ENCODE measurements at regions not wholly inside any gene's neighbourhood (a gene's known extent, or its start where the extent isn't known, plus 50 kb on each side); places are given as distances from the start of the nearest gene placed in this dataset.

GRCh38 chr1:96036763-96037162 is 684.8 kb upstream of the PTBP2 start:
- no peaks in the 10 kb centered on the region for H3K9me3 ChIP-seq (ENCODE audit: severe bottlenecking)
- no peak overlapping the region for H3K4me3 ChIP-seq (ENCODE audit: severe bottlenecking)
- DNase-seq (ENCODE audit: low spot score) (no peak), ATAC-seq (ENCODE audit: low read depth) (no peak)
- peaks cover 7% of the 10 kb centered on the region for H3K27me3 ChIP-seq (ENCODE audit: insufficient read depth, poor library complexity, severe bottlenecking)
- no peak overlapping the region for H3K27ac ChIP-seq (ENCODE audit: poor library complexity, severe bottlenecking)
- no peak for TF ChIP-seq CTCF (IDR thresholded peaks at IDR 0.05; ENCODE audit: poor library complexity, severe bottlenecking)
- H3K4me1 ChIP-seq (ENCODE audit: insufficient read depth, poor library complexity, severe bottlenecking) = no peaks in the 10 kb centered on the region
- no peaks in the 10 kb centered on the region for H3K36me3 ChIP-seq (ENCODE audit: low read depth)

DNA sequence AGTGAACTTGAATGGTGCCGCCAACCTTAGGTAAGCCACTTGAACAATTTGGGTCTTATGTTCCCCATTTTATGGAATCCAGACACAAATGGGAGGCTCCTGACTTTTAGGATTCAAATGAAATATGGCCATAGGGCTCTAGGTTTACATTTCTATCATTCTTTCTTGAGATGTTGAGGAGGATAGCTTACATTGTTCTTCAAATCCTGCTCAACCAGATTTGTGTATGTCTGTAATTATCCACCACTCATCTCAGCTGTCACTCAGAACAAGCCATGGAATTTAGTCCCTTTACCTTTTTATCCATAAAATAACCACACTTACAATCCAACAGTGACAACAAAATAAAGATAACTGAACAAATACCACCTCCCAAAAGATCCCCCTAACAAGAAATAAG is 682.9 kb upstream of the PTBP2 start:
- no peaks in the 10 kb centered on the region for H3K9me3 ChIP-seq (ENCODE audit: severe bottlenecking)
- no peak overlapping the region for H3K4me3 ChIP-seq (ENCODE audit: severe bottlenecking)
- no peak overlapping the region for H3K27ac ChIP-seq (ENCODE audit: poor library complexity, severe bottlenecking)
- H3K4me1 ChIP-seq (ENCODE audit: insufficient read depth, poor library complexity, severe bottlenecking) = no peaks in the 10 kb centered on the region
- ATAC-seq (ENCODE audit: low read depth) = no peak
- TF ChIP-seq CTCF (IDR thresholded peaks at IDR 0.05; ENCODE audit: poor library complexity, severe bottlenecking) = no peak
- no peak for DNase-seq (ENCODE audit: low spot score)
- H3K36me3 ChIP-seq (ENCODE audit: low read depth) = no peaks in the 10 kb centered on the region
- peaks cover 7% of the 10 kb centered on the region for H3K27me3 ChIP-seq (ENCODE audit: insufficient read depth, poor library complexity, severe bottlenecking)

GRCh38 chr1:96039910-96040309 is 681.7 kb upstream of the PTBP2 start:
- ATAC-seq (ENCODE audit: low read depth) (no peak), DNase-seq (ENCODE audit: low spot score) (no peak)
- Histone ChIP-seq H3K4me3 (ENCODE audit: severe bottlenecking) (no peak overlapping the region), H3K27ac (ENCODE audit: poor library complexity, severe bottlenecking) (no peak overlapping the region), H3K27me3 (ENCODE audit: insufficient read depth, poor library complexity, severe bottlenecking) (peaks cover 7% of the 10 kb centered on the region), H3K9me3 (ENCODE audit: severe bottlenecking) (no peaks in the 10 kb centered on the region), H3K36me3 (ENCODE audit: low read depth) (no peaks in the 10 kb centered on the region), H3K4me1 (ENCODE audit: insufficient read depth, poor library complexity, severe bottlenecking) (no peaks in the 10 kb centered on the region)
- TF ChIP-seq CTCF (IDR thresholded peaks at IDR 0.05; ENCODE audit: poor library complexity, severe bottlenecking) = no peak

DNA sequence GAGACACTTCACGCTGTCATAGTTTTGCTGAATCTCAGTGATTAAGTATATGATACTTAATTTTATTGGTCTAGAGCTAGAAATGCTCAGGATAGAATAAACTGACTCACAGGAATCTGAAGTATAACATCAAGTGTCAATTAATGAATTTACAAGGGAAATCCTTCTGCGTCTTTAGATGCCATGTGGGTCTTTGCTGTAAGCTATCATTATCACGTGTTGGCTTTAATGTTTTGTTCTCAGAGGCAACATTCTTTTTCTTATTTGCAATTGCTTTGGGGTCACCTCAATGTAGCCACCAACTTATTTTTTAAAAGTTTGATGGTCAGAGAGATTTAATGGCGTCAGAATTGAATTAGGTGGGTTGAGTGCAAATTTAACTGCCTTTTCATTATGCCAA is 680.1 kb upstream of the PTBP2 start:
- Histone ChIP-seq H3K27ac (ENCODE audit: poor library complexity, severe bottlenecking) (no peak overlapping the region), H3K9me3 (ENCODE audit: severe bottlenecking) (no peaks in the 10 kb centered on the region), H3K27me3 (ENCODE audit: insufficient read depth, poor library complexity, severe bottlenecking) (peaks cover 1% of the 10 kb centered on the region), H3K4me1 (ENCODE audit: insufficient read depth, poor library complexity, severe bottlenecking) (no peaks in the 10 kb centered on the region), H3K4me3 (ENCODE audit: severe bottlenecking) (no peak overlapping the region), H3K36me3 (ENCODE audit: low read depth) (no peaks in the 10 kb centered on the region)
- ATAC-seq (ENCODE audit: low read depth) (no peak), DNase-seq (ENCODE audit: low spot score) (no peak)
- TF ChIP-seq CTCF (IDR thresholded peaks at IDR 0.05; ENCODE audit: poor library complexity, severe bottlenecking) = no peak

- H3K9me3 ChIP-seq (ENCODE audit: severe bottlenecking) = no peaks in the 10 kb centered on the region
- no peak overlapping the region for H3K4me3 ChIP-seq (ENCODE audit: severe bottlenecking)
- H3K27ac ChIP-seq (ENCODE audit: poor library complexity, severe bottlenecking) = no peak overlapping the region
- no peak for ATAC-seq (ENCODE audit: low read depth)
- no peaks in the 10 kb centered on the region for H3K36me3 ChIP-seq (ENCODE audit: low read depth)
- DNase-seq (ENCODE audit: low spot score) = no peak
- no peak for TF ChIP-seq CTCF (IDR thresholded peaks at IDR 0.05; ENCODE audit: poor library complexity, severe bottlenecking)
- no peaks in the 10 kb centered on the region for H3K4me1 ChIP-seq (ENCODE audit: insufficient read depth, poor library complexity, severe bottlenecking)
- H3K27me3 ChIP-seq (ENCODE audit: insufficient read depth, poor library complexity, severe bottlenecking) = no peaks in the 10 kb centered on the region
These were observed 672.9 kb upstream of the PTBP2 start for GRCh38 chr1:96048572-96049212.
